ENCODE measurements at regions not wholly inside any gene's neighbourhood (a gene's known extent, or its start where the extent isn't known, plus 50 kb on each side); places are given as distances from the start of the nearest gene placed in this dataset.

DNA sequence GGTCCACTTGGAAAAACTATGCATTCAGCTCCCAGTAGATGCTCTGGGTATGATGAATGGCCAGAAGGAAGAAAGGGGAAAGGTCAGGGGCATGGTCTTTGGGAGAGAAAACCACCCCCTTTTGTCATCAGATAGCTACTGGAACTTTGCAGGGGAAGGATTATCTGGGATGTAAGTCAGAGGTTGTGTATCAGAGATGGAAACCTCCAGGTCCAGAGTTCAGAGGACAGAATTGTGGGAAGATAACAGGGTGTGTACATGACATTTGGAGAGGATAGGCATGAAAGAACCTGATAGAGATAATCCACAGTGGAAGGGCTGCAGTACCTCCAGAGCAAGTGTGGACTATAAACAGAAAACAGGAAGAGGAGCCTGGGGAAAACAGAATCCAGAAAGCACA lies 262.7 kb downstream of the SPRY1 start:
- H3K27ac ChIP-seq: no peak overlapping the region
- H3K4me1 ChIP-seq: no peaks in the 10 kb centered on the region
- ATAC-seq (no peak), DNase-seq (no peak)
- intact Hi-C loops (cut with DNase I): no loop called here
- no peak overlapping the region for H3K4me3 ChIP-seq
- no peaks in the 10 kb centered on the region for H3K9me3 ChIP-seq
- TF ChIP-seq CTCF (IDR thresholded peaks at IDR 0.05): no peak
- no peak for TF ChIP-seq POLR2A (IDR thresholded peaks at IDR 0.05)
- no peaks in the 10 kb centered on the region for H3K36me3 ChIP-seq
- H3K27me3 ChIP-seq: no peaks in the 10 kb centered on the region

DNA sequence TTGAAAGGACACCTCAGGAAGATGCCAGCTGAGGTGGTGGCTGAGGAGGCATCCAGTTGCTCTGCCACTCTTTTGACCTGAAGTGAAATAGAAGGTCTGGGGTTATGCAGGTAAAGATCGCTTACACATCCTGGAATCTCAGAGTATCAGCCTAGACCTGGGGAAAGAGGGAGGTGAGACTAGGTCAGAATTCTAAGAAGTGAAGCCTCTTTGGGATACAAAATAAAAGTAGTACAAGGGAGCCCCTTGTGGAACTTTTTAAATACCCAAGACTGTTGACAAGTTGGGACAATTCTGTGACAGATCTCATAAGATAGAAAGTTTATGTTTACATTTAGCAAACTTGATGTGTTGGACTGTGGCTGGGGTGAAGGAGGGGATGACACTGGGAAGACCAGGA lies 263.1 kb downstream of the SPRY1 start:
- Histone ChIP-seq H3K4me1 (no peaks in the 10 kb centered on the region), H3K36me3 (no peaks in the 10 kb centered on the region), H3K4me3 (no peak overlapping the region), H3K9me3 (no peaks in the 10 kb centered on the region), H3K27ac (no peak overlapping the region), H3K27me3 (no peaks in the 10 kb centered on the region)
- TF ChIP-seq CTCF (IDR thresholded peaks at IDR 0.05) (peak; percentile 22 to 43 (median 32)), POLR2A (IDR thresholded peaks at IDR 0.05) (no peak)
- DNase-seq: no peak
- 73% methylated on average over 1 of the region's 1 CpG for WGBS (ENCODE audit: insufficient coverage, low coverage, low lambda C conversion rate, missing lambda C conversion rate)
- ATAC-seq: peak; percentile 47 to 68 (median 57)
- intact Hi-C loops (cut with DNase I): no loop called here

- ATAC-seq (peak in 2 of 4 donors; percentile 45 to 52), DNase-seq (no peak)
- no peaks in the 10 kb centered on the region for H3K27me3 ChIP-seq
- no peak overlapping the region for H3K27ac ChIP-seq
- H3K36me3 ChIP-seq: no peaks in the 10 kb centered on the region
- H3K9me3 ChIP-seq: no peaks in the 10 kb centered on the region
- peak; percentile 58 to 70 (median 65) for TF ChIP-seq CTCF (IDR thresholded peaks at IDR 0.05)
- no peak for TF ChIP-seq POLR2A (IDR thresholded peaks at IDR 0.05)
- no peak overlapping the region for H3K4me3 ChIP-seq
- no peaks in the 10 kb centered on the region for H3K4me1 ChIP-seq
- intact Hi-C loops (cut with DNase I): no loop called here
Observed at GRCh38 chr4:123661080-123661737, 264.6 kb downstream of the SPRY1 start.

DNA sequence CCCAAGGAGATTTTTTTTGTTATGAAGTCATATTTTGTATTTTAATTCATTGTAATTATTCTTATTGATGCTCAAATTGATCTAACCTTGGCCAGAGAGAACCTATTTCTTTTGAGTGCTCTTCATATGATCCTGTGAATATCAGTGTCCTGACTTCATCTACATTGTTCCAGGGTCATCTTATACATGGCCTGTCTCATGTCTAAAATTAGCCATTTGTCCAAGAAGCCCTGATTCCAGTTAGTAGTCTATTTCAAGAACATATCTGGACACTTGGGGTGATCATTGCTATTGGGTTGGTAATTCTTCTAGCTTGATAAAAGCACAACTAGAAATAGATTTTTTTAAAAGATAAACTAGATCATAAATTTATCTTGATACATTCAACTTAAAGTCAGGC lies 266.2 kb downstream of the SPRY1 start:
- no peak for DNase-seq
- no peak for ATAC-seq
- Histone ChIP-seq H3K4me3 (no peak overlapping the region), H3K36me3 (no peaks in the 10 kb centered on the region), H3K9me3 (no peaks in the 10 kb centered on the region), H3K27ac (no peak overlapping the region), H3K27me3 (no peaks in the 10 kb centered on the region), H3K4me1 (no peaks in the 10 kb centered on the region)
- intact Hi-C loops (cut with DNase I): no loop called here
- TF ChIP-seq CTCF (IDR thresholded peaks at IDR 0.05) (no peak), POLR2A (IDR thresholded peaks at IDR 0.05) (no peak)

DNA sequence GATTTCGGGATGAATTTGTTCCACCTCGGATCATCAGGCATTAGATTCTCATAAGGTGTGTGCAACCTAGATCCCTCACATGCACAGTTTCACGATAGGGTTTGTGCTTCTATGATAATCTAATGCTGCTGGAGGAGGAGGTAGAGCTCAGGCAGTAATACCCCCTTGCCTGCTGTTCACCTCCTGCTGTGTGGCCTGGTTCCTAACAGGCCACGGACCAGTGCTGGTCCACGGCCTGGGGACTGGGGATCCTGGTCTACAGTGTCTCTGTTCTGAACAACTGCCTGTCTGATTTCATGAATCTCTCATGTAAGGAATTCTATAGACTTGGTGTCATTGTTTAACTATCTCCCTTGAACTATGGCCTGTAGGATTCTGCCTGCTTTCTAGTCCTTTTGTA lies 269.9 kb downstream of the SPRY1 start:
- H3K9me3 ChIP-seq: no peaks in the 10 kb centered on the region
- ATAC-seq: no peak
- 84% methylated on average over 3 of the region's 5 CpGs for whole genome bisulfite sequencing (ENCODE audit: insufficient coverage, low coverage, low lambda C conversion rate, missing lambda C conversion rate)
- no peaks in the 10 kb centered on the region for H3K36me3 ChIP-seq
- no peak overlapping the region for H3K27ac ChIP-seq
- no peak overlapping the region for H3K4me3 ChIP-seq
- intact Hi-C loops (cut with DNase I): no loop called here
- no peaks in the 10 kb centered on the region for H3K27me3 ChIP-seq
- TF ChIP-seq POLR2A (IDR thresholded peaks at IDR 0.05): no peak
- H3K4me1 ChIP-seq: no peaks in the 10 kb centered on the region
- no peak for DNase-seq
